Dedifferentiated amniotic fluid mesenchymal stem cell (primary cell): ENCODE measurements at regions not wholly inside any gene's neighbourhood (a gene's known extent, or its start where the extent isn't known, plus 50 kb on each side); places are given as distances from the start of the nearest gene placed in this dataset.
"Not testable (repeated sequence)": the region's sequence is repeated elsewhere in the genome, so short reads cannot be mapped to it uniquely, and the experiment has no call there.

Experiments
- DNase-seq: peaks from one replicate; pipeline ENCODE4 v3.0.0-alpha.2; 2016; ENCODE audit errors: extremely low spot score

DNA sequence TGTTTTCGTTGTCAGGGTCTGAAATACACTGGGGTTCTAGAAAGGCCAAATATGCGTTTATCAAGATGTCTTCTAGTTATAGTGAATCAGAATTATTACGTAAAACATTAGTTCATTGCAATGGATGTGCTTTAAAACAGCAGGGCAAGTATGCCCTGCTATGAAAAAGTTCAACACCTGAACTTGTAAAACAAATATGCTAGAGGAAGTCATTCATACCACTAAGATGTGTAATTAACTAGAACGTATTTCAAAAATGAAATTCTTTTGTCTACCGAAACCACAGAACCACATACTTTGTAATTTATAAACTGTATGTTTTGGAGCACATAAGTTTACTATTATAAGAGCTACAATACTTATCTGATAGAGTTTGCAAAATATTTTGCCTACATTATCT lies 266.2 kb downstream of the KCTD12 start:
- no peak for DNase-seq

DNA sequence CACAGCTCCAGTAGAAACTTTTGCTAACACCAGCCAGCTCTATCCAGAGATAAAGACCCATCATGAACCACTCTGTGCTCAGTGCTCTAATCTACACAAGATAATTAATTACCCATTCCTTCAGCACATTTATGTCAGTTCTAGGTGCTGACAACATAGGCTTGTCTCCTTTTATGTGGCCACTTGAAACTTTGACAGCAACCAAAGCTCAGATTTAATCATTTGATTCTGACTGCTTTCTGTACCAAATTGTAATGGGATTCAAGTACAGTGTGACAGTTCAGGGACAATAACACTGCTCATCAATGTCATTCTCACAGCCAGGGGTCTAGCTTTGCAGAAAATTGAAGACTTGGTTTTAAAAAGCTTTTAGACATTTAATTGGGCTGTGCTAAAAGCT lies 266.6 kb downstream of the KCTD12 start:
- DNase-seq, result no peak

DNA sequence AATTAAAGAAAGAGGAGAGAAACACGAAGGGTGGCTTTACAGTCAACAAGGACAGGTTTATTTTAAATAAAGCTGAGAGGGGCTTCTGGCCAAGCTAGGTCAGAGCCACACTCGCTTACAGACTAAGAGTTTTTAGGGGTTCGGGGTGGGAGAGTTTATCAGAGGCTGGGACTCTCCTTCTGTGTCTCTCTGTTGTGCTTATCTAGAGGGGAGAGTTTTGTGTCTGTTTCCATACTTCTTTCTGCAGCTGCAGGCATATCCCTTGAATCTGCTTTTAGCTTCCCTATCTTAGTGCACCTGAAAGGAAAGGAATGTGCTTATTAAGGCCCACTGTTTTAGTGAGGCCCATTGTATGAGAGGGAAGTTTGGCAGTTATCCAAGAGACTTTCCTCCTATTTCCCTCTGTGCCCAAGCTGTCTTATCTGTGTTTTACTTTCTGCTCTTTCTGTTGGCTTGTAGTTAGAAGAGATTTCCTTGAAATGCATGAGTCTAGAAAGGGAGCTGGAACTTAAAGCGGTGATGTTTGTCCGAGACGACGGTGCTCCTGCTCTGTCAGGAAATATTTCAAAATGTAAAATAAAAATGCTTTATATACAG lies 275.3 kb downstream of the KCTD12 start:
- no peak for DNase-seq

- DNase-seq, result no peak
These were observed 276.6 kb downstream of the KCTD12 start for GRCh38 chr13:76609643-76610042.

DNA sequence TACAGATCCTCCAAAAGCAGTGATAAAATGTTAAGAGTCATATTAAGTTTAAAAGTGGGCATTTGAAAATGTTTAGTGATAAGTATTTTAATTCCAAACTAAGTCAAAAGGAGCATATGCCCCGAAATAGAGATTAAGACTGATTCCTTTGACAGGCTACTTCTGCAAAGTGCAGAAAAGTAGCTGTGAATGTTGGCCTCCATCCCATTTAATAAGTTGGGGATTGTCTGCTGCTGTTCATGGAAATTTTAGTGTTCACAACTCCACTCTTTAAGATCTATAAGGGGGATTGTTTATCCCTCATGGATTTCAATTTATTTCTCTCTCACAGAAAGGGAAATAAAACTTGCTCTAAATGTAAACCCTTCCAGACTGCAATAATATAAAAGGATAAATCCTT lies 278.3 kb downstream of the KCTD12 start:
- no peak for DNase-seq

GRCh38 chr13:76600081-76600480 lies 286.1 kb downstream of the KCTD12 start:
- DNase-seq, result no peak

- DNase-seq, result no peak
These were observed 288.3 kb downstream of the KCTD12 start for GRCh38 chr13:76597868-76598267.

DNA sequence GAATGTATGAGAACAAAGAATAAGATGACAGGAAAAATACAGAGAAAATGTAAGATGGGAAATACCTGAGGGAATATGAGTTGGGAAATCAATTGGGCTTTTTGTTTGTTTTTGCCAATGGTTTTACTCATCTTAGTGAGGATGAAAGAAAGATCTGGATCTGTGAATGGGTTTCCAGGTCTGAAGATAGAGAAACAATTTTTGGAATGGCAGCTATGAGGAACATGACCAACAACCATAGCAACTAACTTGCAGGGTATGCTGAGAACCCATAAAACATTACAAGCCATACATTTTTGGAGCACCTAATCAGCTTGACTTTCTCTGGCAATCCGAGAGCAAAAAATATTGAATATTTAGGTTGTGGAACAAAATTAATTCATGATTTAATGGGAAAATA lies 290.0 kb downstream of the KCTD12 start:
- DNase-seq, result no peak

DNA sequence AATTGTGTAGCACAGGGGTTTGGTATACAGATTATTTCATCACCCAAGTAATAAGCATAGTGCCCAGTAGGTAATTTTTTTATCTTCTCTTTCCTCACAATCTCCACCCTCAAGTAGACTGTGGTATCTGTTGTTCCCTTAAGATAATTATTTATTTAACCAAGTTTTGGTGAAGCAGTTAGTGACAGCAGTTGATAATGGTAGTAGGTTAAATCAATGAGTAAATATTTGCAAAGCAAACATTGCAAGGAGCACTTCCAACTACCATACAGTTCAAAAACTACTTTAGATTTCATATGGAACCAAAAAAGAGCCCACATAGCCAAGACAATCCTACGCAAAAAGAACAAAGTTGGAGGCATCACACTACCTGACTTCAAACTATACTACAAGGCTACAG lies 291.8 kb downstream of the KCTD12 start:
- DNase-seq, result no peak

DNA sequence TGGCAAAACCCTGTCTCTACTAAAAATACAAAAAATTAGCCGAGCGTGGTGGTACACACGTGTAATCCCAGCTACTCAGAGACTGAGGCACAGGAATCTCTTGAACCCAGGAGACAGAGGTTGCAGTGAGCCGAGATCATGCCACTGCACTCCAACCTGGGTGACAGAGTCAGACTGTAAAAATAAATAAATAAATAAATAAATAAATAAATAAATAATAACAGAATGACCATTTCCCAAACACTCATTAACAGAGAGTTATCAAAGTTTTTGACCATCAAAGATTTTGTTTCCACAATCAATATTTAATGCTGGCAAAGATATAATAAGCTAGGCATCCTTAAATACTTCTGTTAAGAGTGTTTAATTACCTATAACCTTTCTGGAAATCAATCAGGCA lies 299.4 kb downstream of the KCTD12 start:
- no peak for DNase-seq

- no peak for DNase-seq
These were observed 306.5 kb downstream of the KCTD12 start for GRCh38 chr13:76579701-76580100.

GRCh38 chr13:76575634-76576033 lies 310.6 kb downstream of the KCTD12 start:
- not testable (repeated sequence) for DNase-seq

DNA sequence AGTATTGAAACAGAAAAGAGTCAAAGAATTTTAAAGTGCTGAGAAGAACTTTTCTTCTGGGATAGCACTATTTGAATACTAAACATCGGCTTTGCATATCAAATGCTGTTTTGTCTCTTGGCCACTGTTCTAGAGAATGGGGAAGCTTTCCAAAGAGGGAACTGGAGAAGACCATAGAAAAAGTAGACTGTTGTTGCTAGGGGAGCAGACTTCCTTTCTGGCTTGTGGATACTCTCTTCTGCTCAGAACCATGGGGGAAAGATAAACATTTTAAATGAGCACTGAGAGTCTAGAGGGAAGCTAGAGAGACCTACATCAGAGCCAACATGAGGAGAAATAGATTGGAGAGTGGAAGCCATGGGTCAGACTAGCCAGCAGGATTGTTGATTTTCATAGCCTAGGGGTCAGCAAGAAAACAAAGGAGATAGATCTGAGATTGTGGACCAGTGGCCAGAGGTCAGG lies 315.7 kb downstream of the KCTD12 start:
- no peak for DNase-seq

GRCh38 chr13:76556627-76557026 lies 329.6 kb downstream of the KCTD12 start:
- DNase-seq, result no peak

DNA sequence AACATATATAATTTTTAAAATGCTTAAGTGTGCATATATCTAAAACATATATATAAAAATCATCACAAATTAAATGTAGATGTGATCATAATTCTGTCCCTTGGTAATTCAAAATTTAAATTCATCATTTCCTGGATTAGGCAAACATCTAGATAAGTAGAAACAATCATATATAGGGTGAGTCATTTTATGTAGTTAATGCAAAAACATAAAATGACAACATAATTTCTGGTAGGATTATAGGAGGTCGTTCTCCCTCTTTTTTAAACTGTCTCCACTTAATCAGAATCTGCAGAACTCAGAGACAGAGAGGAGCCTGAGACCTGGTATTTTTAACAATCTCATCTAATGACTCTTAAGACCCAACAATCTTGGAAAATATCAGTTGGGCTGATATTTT lies 333.4 kb downstream of the KCTD12 start:
- DNase-seq, result no peak

- no peak for DNase-seq
These were observed 334.0 kb downstream of the KCTD12 start for GRCh38 chr13:76552041-76552772.

DNA sequence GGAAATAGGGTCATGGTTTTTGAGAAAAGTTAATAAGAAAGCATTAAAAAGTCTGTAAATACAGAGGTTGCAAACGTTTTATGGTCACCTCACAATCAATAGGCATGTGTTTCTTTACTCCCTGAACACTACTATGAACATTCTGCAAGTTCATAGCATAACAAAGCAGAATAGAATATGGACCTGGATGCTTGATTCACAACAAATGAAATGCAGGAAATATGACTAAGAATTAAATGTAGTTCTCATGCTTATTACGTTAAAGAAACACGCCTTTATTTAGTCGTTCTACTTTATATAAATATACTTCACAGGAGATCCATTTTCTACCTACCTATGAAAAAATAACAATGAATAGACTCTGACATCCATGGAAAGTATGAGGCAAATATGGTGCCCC lies 344.0 kb downstream of the KCTD12 start:
- DNase-seq, result no peak

- DNase-seq, result no peak
These were observed 348.2 kb downstream of the KCTD12 start for GRCh38 chr13:76538004-76538403.

GRCh38 chr13:76533251-76533650 lies 353.0 kb downstream of the KCTD12 start:
- DNase-seq, result no peak

DNA sequence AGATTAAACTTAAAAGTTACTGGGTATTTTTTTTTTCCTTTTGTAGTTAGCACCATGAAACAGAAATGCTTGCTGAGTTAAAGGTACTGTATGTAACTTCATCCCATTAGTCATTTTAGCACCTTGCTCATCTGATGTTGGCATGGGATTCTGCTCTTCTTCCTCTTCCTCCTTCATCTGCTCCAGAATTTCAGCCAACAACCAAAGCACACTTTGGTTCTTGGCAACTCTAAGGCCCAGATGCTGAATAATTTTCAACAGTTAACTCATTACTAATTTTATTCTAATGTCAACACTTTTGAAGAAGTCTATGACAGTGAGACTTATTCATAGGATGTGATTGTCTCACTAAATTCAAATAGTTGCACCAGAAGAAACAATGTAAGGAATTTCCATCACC lies 359.2 kb downstream of the KCTD12 start:
- DNase-seq, result no peak

GRCh38 chr13:76523740-76524340 lies 362.4 kb downstream of the KCTD12 start:
- no peak for DNase-seq

DNA sequence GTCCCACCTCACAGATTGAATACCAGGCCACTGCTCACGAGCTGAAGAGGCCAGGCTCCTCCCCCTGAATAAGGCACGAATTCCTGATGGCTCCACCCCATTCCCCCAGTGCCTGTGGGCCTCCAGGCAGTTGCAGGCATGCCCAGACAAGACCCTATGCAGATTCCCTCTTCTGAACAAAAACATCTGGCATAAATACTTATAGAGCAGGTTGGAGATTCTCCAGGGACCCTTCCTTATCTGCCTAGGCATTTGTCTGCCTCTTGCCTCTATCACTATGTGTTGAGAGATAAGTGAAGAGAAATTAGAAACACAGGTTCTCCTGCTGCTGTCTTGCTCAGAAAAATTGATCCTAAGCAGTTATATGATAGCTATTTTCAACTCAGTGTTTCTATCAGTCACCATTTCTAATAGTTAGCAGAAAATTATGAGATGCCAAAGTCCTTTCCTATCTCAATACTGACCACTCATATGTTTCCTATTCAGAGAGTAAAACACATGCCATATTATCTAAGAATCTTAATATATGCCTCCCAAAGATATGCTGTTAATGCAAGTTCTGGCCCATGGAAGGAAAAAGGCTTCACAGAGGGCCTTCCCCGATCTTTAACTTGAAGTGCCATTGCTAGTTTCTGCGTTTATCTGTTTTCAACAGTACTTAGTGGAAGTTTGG lies 364.0 kb downstream of the KCTD12 start:
- DNase-seq, result no peak

DNA sequence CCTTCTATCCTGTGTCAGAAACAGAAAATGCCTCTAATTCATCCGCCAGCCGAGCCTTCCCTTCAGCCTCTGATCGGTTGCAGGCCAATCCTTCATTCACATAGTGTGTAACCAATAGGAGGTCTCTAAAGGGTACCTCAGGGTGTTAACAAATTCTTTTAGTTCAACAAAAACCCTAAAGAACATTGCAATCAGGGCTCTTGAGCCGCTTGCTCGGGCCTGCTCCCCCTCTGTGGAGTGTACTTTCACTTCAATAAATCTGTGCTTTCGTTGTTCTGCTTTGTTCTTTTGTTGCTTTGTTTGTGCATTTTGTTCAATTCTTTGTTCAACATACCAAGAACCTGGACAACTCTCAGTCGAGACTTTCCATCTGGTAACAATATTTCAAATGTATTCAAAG lies 366.5 kb downstream of the KCTD12 start:
- DNase-seq, result no peak
